ENCODE measurements at regions not wholly inside any gene's neighbourhood (a gene's known extent, or its start where the extent isn't known, plus 50 kb on each side); places are given as distances from the start of the nearest gene placed in this dataset.

GRCh38 chr13:73162912-73163911, 104.4 kb downstream of the KLF5 start:
- TF ChIP-seq CTCF (IDR thresholded peaks at IDR 0.05): no peak
- TF ChIP-seq EP300 (IDR thresholded peaks at IDR 0.05): no peak
- no peak for TF ChIP-seq POLR2A (IDR thresholded peaks at IDR 0.05)
